Choroid plexus epithelial cell (primary cell): ENCODE measurements at regions not wholly inside any gene's neighbourhood (a gene's known extent, or its start where the extent isn't known, plus 50 kb on each side); places are given as distances from the start of the nearest gene placed in this dataset.

Source experiments
- DNase-seq: peaks from one replicate; pipeline ENCODE4 v3.0.0-alpha.2; 2010; ENCODE audit warnings: low read depth
- H3K4me3 ChIP-seq: 2 replicates; pipeline ENCODE4 v1.5.1; 2011; ENCODE audit warnings: low read depth, mild to moderate bottlenecking, control low read depth, low read length, moderate library complexity
- TF ChIP-seq, protein P1 (sequence below): conservative IDR thresholded peaks from 2 replicates; pipeline ENCODE4 v1.5.1; 2011; ENCODE audit warnings: low read depth, mild to moderate bottlenecking, control low read depth, inconsistent platforms, low read length, moderate library complexity

DNA sequence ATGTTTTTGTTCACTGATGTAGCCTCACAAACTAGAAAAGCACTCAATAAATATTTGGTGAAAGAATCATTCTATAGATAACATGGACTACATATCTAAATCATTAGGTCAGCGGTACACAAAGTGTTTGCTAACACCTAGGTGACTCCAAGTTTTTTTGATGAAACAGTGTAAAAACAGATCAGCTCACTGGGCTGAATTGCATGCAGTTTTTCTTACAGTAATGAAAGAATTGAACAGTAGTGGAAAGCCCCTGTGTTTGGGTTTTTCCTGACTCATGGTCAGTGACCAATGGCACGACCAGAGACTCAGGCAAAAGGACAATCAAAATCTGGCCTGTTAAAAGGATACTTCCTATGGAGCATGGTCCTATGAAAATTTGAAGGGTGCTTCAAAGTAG is 384.3 kb upstream of the EPHA6 start:
- TF ChIP-seq, protein P1, sequence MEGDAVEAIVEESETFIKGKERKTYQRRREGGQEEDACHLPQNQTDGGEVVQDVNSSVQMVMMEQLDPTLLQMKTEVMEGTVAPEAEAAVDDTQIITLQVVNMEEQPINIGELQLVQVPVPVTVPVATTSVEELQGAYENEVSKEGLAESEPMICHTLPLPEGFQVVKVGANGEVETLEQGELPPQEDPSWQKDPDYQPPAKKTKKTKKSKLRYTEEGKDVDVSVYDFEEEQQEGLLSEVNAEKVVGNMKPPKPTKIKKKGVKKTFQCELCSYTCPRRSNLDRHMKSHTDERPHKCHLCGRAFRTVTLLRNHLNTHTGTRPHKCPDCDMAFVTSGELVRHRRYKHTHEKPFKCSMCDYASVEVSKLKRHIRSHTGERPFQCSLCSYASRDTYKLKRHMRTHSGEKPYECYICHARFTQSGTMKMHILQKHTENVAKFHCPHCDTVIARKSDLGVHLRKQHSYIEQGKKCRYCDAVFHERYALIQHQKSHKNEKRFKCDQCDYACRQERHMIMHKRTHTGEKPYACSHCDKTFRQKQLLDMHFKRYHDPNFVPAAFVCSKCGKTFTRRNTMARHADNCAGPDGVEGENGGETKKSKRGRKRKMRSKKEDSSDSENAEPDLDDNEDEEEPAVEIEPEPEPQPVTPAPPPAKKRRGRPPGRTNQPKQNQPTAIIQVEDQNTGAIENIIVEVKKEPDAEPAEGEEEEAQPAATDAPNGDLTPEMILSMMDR: no peak
- DNase-seq: no peak
- no peak overlapping the region for H3K4me3 ChIP-seq

DNA sequence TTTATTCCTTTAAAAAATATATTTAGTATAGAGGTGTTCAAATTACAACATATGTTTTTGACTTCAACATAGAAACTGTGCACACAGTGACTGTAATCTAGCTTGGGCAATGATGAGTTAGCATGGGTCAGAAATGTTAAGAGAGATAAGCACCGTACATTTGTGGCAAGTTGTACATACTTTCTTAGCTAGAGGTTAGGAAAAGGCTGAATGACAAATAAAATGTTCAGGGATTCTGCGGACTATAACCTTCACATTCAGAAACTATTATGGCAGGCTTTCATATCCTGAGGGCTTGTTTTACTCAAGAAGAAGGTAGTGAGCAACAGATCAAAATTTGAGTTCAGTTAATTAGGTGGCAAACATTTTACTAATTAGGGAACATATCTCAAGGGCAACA is 379.7 kb upstream of the EPHA6 start:
- no peak for DNase-seq
- no peak overlapping the region for H3K4me3 ChIP-seq
- TF ChIP-seq, protein P1: no peak

DNA sequence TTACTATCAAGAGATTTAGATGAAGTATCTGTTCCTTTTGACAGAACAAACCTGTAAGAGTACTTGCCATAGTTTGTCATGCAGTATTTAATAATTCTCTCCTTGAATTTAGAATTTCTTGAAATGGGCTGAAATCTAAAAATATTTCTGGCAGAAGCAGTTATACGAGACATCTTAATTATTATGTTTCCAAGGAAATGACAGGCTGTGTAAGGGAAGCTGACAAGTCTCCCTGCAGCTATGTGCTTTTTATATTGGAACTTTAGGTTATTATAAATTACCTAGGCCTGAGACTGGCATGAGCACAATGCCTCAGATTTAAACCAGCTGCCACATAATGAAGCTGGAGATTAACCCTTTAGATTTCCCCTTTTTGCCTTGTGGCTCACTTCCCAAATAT is 365.0 kb upstream of the EPHA6 start:
- TF ChIP-seq, protein P1: no peak
- H3K4me3 ChIP-seq: no peak overlapping the region
- no peak for DNase-seq

DNA sequence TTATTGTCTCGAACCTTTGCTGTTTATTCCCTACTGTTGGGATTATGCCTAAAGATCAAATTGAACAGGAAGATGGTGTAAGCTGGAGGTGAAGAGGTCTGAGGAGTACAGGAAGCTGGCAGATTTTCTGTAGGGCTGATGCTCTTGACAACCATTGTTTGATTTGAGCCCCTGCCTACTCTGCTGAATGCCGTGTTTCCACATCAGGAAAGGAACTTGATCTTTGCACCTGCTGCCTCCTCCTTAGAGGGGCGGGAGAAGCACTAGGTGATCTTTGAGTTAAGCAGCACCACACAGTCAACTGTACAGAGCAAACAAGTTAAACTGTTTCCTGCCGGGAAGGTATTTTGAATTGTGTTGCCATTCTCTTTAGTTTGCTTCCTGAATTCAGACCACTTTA is 364.6 kb upstream of the EPHA6 start:
- no peak overlapping the region for H3K4me3 ChIP-seq
- TF ChIP-seq, protein P1: no peak
- no peak for DNase-seq

DNA sequence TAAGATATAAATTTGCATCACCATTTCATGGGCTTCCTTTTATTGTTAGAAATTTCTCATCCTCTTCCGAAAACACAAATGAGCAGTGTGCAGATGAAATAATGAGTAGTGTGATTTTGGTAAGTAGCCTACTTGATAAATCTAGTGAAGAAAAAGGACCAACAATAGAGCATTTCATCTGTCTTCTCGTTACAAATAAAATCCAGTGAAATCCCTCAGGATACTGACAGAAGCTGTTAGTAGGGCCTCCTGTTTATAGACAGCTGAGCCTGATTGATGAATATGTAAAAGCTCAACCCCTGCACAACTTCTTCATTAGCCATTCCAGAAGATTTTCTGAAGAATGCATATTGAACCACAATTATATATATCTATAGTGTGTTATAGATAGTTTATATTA is 363.7 kb upstream of the EPHA6 start:
- no peak for DNase-seq
- H3K4me3 ChIP-seq: no peak overlapping the region
- TF ChIP-seq, protein P1: no peak

DNA sequence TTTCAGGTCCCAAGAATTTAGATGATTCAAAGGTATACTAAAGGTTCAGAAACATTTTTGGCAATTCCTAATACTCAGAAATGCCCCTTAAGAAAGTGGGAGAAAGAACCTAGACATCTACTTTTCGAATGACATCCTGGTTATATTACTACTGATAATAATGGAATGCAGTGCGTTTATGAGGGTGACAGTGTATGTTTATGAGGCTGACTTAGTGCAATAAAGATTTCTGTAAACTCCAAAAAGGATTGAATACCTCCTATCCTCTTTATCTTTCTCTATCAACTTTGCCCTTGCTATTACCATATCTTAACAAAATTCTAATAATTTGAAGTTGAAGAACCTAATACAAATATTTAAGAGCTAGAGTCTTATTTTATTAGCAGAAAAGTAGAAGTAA is 348.9 kb upstream of the EPHA6 start:
- TF ChIP-seq, protein P1: no peak
- H3K4me3 ChIP-seq: no peak overlapping the region
- DNase-seq: no peak

DNA sequence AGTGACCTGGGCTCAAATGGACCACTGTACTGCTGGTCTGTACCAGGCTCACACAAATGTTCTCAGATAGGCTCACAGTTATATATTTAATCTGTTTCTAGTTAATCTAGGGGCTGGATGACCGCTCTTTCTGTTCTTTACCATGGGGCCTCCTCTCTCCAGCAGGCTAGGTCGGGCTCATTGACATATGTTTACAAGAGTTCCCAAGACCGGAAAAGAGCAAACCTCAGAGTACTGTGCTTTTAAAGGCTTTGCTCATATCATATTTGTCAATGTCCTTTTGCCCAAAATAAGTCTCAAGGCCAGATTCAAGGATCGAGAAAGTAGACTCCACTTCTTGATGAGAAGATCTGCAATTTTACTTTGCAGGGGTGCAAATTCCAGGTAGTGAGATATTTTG is 348.0 kb upstream of the EPHA6 start:
- no peak overlapping the region for H3K4me3 ChIP-seq
- TF ChIP-seq, protein P1: no peak
- no peak for DNase-seq
